Tibial artery (tissue), 4 donors: ENCODE measurements at regions not wholly inside any gene's neighbourhood (a gene's known extent, or its start where the extent isn't known, plus 50 kb on each side); places are given as distances from the start of the nearest gene placed in this dataset.

Source experiments
- DNase-seq, 2 donors: peaks; one replicate each; pipeline ENCODE4 v3.0.0-alpha.2; 2019
- H3K27ac ChIP-seq, 2 donors: fragments of 200-600 bp; sonication (generic) in 1 of 2; 1 replicate in 1 of 2; 2 replicates in 1 of 2; pipeline ENCODE4 v1.5.1; 2018 to 2019; ENCODE audit warnings: mild to moderate bottlenecking in 1 of 2
- H3K27me3 ChIP-seq, 2 donors: fragments of 200-600 bp; sonication (generic) in 1 of 2; one replicate each; pipeline versions ENCODE4 v1.5.1 to v1.6.0; 2016 to 2019
- H3K36me3 ChIP-seq, 3 donors: fragments of 200-600 bp; sonication (generic) in 2 of 3; one replicate each; pipeline ENCODE4 v1.5.1; 2016 to 2019; ENCODE audit warnings: mild to moderate bottlenecking in 2 of 3
- H3K4me1 ChIP-seq, 4 donors: fragments of 200-600 bp; sonication (generic) in 2 of 4; 1 replicate in 3 of 4; 2 replicates in 1 of 4; pipeline ENCODE4 v1.5.1; 2016 to 2019
- H3K4me3 ChIP-seq, 2 donors: fragments of 200-600 bp; sonication (generic) in 1 of 2; 1 replicate in 1 of 2; 2 replicates in 1 of 2; pipeline ENCODE4 v1.5.1; 2018 to 2019; ENCODE audit warnings: mild to moderate bottlenecking in 2 of 2
- H3K9me3 ChIP-seq, 3 donors: fragments of 200-600 bp; sonication (generic) in 1 of 3; one replicate each; pipeline ENCODE4 v1.5.1; 2016 to 2019
- intact Hi-C: fragments of 100-400 bp; cut with DNase I; formaldehyde crosslinking; loops from one replicate; pipeline ENCODE4 v1.15.0; 2023; ENCODE audit warnings: low total_unique reads
- TF ChIP-seq, protein P1 (sequence below), 2 experiments: fragments of 200-600 bp in 1 of 2; fragments of 450-650 bp in 1 of 2; IDR thresholded peaks; one replicate each; pipeline ENCODE4 v1.5.1; 2017 to 2019; ENCODE audit warnings: antibody characterized with exemption in 2 of 2, mild to moderate bottlenecking in 1 of 2, moderate library complexity in 1 of 2

DNA sequence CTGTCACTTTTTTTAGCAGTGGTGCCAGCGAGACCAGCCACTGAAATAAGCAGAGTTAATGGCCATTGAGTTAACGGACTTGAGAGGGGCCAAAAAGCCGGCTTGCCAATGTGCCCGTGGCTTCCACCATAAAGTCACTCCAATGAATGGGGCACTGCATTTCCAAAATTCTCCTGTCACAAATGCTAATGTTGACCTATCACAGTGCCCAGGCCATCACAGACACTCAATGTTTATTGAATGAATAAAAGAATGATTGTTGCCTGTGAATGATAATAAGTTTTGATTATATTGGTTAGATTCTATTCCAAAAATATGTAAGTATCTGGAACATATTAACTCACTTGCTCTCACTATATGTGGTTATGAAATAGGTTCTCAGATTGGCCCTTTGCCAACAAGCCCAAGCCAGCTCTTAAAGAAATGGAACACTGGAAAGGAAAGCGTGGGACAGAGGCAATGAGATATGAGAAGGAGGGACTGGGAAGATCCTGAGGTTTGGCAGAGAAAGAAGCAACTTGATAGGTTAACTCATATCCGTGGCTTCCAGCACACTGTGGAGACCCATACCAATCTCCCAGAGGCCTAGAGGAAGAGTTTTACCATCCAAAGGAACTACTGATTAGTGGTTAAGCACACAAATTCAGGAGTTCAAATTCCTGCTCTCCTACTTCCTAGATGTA is 108.7 kb downstream of the BTG1 start:
- Histone ChIP-seq H3K4me1 (peaks cover 0 to 31% (median 23%) of the 10 kb centered on the region in 4 donors), H3K36me3 (no peaks in the 10 kb centered on the region), H3K4me3 (no peak overlapping the region), H3K27ac (no peak overlapping the region), H3K9me3 (no peaks in the 10 kb centered on the region), H3K27me3 (no peaks in the 10 kb centered on the region)
- DNase-seq: no peak
- TF ChIP-seq, protein P1, sequence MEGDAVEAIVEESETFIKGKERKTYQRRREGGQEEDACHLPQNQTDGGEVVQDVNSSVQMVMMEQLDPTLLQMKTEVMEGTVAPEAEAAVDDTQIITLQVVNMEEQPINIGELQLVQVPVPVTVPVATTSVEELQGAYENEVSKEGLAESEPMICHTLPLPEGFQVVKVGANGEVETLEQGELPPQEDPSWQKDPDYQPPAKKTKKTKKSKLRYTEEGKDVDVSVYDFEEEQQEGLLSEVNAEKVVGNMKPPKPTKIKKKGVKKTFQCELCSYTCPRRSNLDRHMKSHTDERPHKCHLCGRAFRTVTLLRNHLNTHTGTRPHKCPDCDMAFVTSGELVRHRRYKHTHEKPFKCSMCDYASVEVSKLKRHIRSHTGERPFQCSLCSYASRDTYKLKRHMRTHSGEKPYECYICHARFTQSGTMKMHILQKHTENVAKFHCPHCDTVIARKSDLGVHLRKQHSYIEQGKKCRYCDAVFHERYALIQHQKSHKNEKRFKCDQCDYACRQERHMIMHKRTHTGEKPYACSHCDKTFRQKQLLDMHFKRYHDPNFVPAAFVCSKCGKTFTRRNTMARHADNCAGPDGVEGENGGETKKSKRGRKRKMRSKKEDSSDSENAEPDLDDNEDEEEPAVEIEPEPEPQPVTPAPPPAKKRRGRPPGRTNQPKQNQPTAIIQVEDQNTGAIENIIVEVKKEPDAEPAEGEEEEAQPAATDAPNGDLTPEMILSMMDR (IDR thresholded peaks at IDR 0.05): no peak
- intact Hi-C loops: no loop called here

- intact Hi-C loops: no loop called here
- H3K4me3 ChIP-seq: no peak overlapping the region
- no peaks in the 10 kb centered on the region for H3K27me3 ChIP-seq
- no peaks in the 10 kb centered on the region for H3K9me3 ChIP-seq
- H3K27ac ChIP-seq: no peak overlapping the region
- H3K36me3 ChIP-seq: no peaks in the 10 kb centered on the region
- peaks cover 0 to 32% (median 24%) of the 10 kb centered on the region in 4 donors for H3K4me1 ChIP-seq
- DNase-seq: no peak
- TF ChIP-seq, protein P1 (IDR thresholded peaks at IDR 0.05): no peak
These were observed 109.5 kb downstream of the BTG1 start for GRCh38 chr12:92036061-92036620.

DNA sequence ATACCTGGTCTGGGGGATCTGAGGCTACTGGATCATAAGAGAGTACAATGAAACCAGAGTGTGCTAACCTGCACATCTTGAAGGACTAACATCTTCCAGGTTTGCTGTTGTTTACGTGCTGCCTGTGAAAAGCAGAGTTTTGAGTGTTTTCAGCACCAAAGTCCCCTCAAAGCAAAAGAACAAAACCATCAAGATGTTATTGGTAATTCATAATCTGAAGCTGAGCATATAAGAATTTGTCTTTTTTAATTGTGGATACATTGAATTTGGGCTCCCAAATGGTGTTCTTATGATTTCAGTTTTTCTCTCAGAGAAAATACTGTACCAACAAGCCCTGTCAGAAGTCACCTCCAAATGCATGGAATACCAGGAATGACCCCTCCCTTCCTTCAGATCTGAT is 110.2 kb downstream of the BTG1 start:
- no peak for DNase-seq
- Histone ChIP-seq H3K4me3 (no peak overlapping the region), H3K36me3 (no peaks in the 10 kb centered on the region), H3K9me3 (no peaks in the 10 kb centered on the region), H3K4me1 (peaks cover 0 to 39% (median 30%) of the 10 kb centered on the region in 4 donors), H3K27ac (no peak overlapping the region), H3K27me3 (no peaks in the 10 kb centered on the region)
- TF ChIP-seq, protein P1 (IDR thresholded peaks at IDR 0.05): no peak
- intact Hi-C loops: no loop called here

DNA sequence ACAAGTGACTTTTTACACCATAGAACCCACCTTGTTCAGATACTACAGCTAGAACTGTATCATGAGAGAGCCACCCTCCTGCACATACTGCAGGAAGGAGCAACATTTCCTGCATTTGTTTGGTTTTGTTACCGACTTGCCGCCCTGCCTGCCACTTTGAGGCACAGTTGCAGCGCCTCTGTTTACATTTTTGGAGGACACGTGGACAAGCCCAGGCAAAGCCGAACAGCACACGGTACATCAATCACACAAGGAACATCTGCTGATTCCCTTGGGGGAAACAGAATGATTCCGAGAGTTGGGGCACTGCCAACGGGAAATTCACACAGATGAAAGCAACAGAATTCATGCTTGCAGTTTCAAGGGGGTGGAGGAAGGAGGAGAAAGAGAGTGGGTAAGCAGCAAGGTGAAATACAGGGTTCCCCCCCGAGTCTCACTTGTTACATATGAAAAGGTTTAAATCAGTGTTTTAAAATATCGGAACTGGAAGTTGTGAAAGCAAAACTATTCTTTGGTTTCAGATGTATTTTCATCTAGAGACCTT is 110.7 kb downstream of the BTG1 start:
- Histone ChIP-seq H3K27ac (peak overlapping the region in 1 of 2 donors; percentile 53), H3K9me3 (no peaks in the 10 kb centered on the region), H3K4me1 (peaks cover 0 to 44% (median 34%) of the 10 kb centered on the region in 4 donors), H3K4me3 (peak overlapping the region; percentile 33 to 37), H3K27me3 (no peaks in the 10 kb centered on the region), H3K36me3 (no peaks in the 10 kb centered on the region)
- intact Hi-C loops: no loop called here
- TF ChIP-seq, protein P1 (IDR thresholded peaks at IDR 0.05): no peak
- peak; percentile 35 to 70 for DNase-seq

- Histone ChIP-seq H3K27ac (peak overlapping the region in 1 of 2 donors; percentile 53), H3K4me1 (peaks cover 0 to 49% (median 37%) of the 10 kb centered on the region in 4 donors), H3K36me3 (no peaks in the 10 kb centered on the region), H3K4me3 (no peak overlapping the region), H3K27me3 (no peaks in the 10 kb centered on the region), H3K9me3 (no peaks in the 10 kb centered on the region)
- intact Hi-C loops: no loop called here
- no peak for DNase-seq
- TF ChIP-seq, protein P1 (IDR thresholded peaks at IDR 0.05): no peak
These were observed 111.6 kb downstream of the BTG1 start for GRCh38 chr12:92034083-92034482.
